ENCODE measurements at regions not wholly inside any gene's neighbourhood (a gene's known extent, or its start where the extent isn't known, plus 50 kb on each side); places are given as distances from the start of the nearest gene placed in this dataset.

DNA sequence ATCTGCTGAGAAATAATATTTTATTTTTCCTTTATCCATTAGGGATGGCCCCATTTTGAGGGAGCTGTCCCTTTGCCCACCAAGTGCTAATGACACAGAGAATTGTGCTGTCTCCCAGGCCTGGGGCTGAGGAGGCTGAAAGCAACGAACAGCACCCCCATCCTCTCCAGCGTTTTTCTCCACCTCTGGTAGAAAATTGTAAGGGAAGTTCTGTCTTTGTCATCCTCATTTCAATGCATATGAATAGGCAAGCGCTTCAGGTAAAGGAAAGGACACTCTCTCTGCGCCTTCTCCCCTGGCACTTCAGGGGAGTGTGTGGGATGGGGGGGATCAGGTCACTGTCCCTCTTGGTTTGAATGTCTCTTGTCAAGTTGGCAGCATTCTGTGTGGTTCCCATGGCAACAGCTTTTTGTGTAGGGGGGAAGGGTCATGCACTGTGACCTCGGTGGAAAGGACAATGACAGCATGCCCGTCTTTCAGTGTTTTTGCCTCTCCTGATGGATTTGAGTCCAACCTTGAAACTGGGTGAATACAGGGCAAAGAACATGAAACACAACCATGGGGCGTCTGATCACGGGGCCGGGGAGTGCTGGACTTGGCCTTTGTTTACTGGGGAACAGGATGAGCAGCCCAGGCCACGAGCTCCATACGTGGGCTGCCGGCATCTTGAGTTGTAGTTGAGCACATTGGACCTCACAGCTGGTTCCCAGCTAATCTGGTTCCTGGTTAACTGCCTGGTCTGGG is 230.2 kb downstream of the VRK1 start:
- DNase-seq (ENCODE audit: low read depth in 3 of 3, low spot score in 1 of 3): no peak

GRCh38 chr14:97028382-97028781 is 231.2 kb downstream of the VRK1 start:
- no peak for DNase-seq (ENCODE audit: low read depth in 3 of 3, low spot score in 1 of 3)

DNA sequence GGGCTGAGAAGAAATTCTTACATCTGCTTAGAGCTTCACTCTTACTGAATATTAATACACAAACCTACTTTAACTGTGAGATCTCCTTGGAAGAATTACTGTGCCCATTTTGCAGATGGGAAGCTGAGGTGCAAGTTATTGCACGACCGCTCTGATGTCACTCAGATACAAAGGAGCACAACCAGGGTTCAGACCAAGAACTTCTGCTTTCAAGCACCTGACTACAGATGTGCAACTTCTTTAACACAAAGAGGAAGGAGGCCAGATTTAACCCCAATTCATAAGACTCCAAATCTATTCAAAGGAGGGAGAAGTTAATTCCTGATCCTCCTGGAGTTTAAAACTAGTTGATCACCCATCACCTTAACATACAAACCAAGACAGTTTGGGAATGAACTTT is 232.6 kb downstream of the VRK1 start:
- DNase-seq (ENCODE audit: low read depth in 3 of 3, low spot score in 1 of 3): no peak

GRCh38 chr14:97031530-97031929 is 234.3 kb downstream of the VRK1 start:
- no peak for DNase-seq (ENCODE audit: low read depth in 3 of 3, low spot score in 1 of 3)

DNA sequence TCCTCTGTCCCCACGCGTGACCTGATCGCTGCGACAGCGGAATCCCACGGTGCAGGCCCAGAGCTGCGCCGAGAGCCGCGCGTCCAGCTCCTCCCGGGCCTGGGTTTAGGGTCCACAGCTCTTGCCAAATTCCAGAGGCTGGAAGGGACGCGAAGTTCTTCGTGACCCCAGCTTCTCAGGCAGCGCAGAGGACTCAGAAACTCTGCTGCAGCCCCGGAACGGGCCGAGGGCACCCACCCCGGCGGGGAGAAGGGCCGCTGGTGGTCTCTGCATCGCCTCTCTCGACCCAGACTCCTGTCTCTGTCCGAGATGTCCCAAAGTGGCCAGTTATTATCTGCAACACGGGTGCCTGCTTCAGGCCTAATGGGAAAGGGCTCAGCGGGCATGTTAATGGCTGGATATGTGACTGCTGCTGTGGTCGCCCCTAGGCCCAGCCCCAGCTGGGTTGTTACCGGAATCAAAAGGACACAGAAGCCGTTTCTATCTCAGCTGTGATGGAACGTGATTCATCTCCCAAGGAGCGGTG is 236.4 kb downstream of the VRK1 start:
- DNase-seq (ENCODE audit: low read depth in 3 of 3, low spot score in 1 of 3): no peak

DNA sequence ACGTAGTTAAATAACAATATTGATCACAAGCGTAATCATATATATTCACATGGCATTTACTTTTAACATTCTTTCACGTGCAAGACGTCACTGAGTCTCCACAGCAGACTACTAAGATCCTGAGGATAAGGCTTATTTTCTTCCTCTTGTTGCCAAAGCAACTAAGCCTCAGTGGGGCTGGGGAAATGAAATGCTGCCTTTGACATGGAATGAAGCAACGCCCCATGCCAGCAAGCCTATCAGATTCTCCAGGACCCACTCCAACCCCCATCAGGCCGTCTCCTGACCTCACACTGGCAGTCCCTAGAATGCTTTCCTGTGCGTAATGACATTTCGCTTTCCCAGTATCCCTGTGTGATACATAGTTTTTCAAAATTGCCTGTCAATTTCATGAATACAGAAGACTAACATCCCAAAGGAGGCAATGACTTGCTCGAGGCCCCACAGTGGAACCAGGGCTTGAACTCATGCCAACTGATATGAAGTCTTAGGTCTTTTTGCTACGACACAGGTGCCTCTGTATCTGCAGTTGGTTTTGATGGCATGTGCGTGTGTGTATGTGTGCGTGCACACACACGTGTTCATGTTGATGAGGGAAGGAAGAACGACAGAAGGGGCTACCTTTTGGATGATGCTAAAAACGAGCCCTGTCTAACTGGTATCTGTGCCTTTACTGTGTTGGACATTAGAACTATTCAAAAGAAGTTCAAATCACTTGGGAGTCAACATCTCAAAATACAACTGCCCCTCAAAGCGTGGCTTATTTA is 239.1 kb downstream of the VRK1 start:
- DNase-seq (ENCODE audit: low read depth in 3 of 3, low spot score in 1 of 3): no peak

- no peak for DNase-seq (ENCODE audit: low read depth in 3 of 3, low spot score in 1 of 3)
These were observed 242.7 kb downstream of the VRK1 start for GRCh38 chr14:97039717-97040363.

GRCh38 chr14:97046967-97047366 is 249.8 kb downstream of the VRK1 start:
- no peak for DNase-seq (ENCODE audit: low read depth in 3 of 3, low spot score in 1 of 3)

GRCh38 chr14:97052001-97052400 is 254.8 kb downstream of the VRK1 start:
- DNase-seq (ENCODE audit: low read depth in 3 of 3, low spot score in 1 of 3): no peak

- DNase-seq (ENCODE audit: low read depth in 3 of 3, low spot score in 1 of 3): no peak
These were observed 256.8 kb downstream of the VRK1 start for GRCh38 chr14:97053941-97054340.

DNA sequence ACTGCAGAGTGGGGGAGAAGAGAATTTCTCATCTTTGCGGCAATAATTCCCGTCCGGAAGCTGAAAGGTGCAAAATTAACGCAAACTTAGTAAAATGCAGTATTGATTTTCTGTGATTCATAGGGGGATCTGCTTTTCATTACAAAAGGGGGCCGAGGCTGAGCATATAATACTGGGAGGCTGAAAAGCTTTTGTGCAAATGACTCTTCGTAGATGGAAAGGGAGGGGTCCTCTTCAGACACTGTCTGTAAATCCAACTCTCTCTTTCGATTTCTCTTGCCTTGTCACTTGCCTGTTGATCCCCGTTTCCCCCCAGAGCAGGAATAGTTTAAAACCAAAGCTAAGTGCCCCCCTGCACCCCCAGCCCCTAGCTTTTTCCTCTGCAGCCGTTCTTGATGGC is 258.2 kb downstream of the VRK1 start:
- DNase-seq (ENCODE audit: low read depth in 3 of 3, low spot score in 1 of 3): no peak

- no peak for DNase-seq (ENCODE audit: low read depth in 3 of 3, low spot score in 1 of 3)
These were observed 258.9 kb downstream of the VRK1 start for GRCh38 chr14:97056086-97056485.

DNA sequence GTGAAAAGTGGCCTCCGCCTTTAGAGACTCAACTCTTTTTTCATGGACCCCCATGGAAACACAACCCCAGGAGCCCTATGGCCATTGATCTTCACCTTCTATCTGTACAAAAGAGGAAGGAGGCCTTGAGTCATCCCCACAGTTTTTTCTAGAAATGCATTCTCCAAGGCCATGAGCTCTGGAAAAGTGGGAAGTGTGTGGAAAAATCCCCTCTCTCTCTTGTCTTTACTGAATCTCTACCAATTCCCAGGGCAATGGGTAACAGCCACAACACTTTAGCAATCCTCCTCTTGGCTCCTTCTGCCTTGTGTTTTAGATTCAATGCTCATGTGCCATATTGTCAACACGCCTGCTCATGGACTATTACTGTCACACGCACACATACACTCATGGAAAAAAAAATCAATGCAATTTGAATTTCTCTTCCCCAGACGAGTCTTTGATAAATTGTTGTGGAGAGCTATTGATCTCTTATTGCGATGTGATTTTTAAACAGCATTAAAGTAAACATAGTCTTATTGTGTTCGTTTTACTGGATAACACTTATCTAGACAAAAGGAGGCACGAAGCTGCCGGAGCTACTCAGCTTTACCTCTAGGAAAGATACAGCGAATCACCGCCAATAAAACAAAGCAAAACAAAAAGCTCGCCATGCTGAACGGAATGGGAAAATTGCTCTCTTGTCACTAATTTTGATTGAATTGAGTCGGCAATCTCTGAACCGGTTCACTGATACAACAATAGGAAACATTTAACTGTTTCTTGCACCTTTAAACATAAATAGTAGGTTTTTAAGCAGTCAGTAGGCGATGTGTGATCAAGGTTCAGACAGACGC is 260.3 kb downstream of the VRK1 start:
- DNase-seq (ENCODE audit: low read depth in 3 of 3, low spot score in 1 of 3): no peak

- DNase-seq (ENCODE audit: low read depth in 3 of 3, low spot score in 1 of 3): no peak
These were observed 260.9 kb downstream of the VRK1 start for GRCh38 chr14:97058074-97058467.

- no peak for DNase-seq (ENCODE audit: low read depth in 3 of 3, low spot score in 1 of 3)
These were observed 261.4 kb downstream of the VRK1 start for GRCh38 chr14:97058589-97058988.

GRCh38 chr14:97061198-97061597 is 264.0 kb downstream of the VRK1 start:
- no peak for DNase-seq (ENCODE audit: low read depth in 3 of 3, low spot score in 1 of 3)

DNA sequence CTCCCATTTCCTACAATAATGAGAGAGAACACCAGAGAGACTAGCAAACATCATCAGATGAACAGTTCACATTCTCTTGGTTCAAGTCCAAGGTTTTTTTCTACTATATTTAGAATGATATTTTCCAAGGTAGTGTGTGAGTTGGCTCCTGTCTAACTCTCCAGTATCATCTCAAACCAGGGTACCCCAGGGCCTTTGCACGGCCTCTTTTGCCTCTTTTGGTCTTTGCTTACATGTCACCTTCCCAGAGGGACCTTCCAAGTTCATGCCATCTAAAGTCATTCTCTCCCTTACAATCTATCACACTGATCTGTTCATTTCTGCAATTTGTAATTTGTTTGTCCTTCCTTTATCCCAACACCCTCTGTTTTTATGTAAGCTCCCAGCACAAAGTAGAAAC is 264.5 kb downstream of the VRK1 start:
- DNase-seq (ENCODE audit: low read depth in 3 of 3, low spot score in 1 of 3): no peak

DNA sequence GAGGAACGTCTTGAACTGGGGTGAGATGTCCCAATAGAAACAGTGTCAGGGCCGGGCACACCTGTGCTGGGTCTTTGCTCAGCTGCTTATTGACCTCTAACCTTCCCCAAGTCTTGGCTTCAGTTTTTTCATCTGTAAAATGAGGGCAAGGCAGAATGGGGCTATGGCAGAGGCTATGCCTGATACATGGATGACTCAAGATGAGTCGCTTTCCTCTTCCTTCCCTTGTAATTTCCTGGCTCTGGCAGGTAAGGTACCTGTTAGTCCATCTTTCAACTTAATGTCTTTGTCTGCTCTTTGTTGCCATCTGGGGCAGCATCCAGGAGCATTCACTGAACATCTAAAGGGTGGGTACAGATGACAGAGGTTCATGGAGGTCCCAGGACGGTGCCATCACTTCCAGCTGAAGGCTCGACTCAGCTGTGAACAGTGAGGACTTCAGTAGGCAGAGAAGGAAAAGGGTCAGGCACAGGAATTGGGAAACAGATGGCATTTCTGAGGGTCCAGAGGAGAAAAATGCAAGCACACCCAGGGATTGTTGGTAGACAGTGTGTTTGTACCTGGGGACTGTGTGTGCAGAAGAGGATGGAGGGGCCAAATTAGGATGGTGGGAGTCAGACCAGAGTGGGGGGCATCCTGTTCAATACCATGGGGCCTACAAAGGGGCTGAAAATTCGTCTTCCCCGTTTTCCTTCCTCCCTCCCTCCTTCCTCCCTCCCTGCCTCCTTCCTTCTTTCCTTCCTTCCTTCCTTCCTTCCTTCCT is 268.3 kb downstream of the VRK1 start:
- DNase-seq (ENCODE audit: low read depth in 3 of 3, low spot score in 1 of 3): no peak

DNA sequence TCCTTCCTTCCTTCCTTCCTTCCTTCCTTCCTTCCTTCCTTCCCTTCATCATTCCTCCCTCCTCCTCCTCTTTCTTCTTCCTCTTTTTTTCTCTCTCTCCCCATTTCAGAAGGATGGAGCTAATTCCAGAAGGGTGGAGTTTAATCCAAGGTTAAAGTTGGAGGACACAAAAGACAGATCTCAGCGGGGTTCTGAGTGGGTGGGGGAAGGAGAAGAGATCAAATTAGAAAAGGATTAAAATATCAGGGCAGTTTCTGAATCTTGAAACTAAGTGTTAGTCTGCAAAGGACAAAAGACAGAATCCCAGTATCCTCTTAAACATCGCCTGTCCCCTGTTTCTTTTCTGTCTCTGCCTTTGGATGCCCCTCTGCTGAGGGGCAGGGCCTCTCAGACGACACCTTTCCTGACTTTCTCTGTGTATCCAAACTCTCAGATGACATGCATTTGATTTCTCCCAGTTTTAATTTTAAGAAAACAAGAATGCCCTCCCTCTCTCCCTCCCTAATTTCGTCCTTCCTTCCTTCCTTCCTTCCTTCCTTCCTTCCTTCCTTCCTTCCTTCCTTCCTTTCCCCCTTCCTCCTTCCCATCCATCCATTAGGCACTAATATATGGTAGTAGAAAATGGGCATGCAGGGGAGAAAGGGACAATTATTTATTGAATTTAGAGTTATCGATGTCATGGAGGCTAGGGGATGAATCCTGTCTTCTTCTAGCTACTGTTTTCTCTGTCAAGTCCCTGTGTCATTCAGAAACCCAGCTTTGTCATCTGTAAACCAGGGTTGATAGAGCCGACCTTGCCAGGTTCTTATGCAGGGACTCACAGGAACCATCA is 269.1 kb downstream of the VRK1 start:
- DNase-seq (ENCODE audit: low read depth in 3 of 3, low spot score in 1 of 3): no peak

Data from stimulated activated CD4-positive, alpha-beta T cell treated with anti-CD3 and anti-CD28 coated beads, TNF-alpha, amount 100 ng/mL, for 1 hour (primary cell).